ENCODE measurements at regions not wholly inside any gene's neighbourhood (a gene's known extent, or its start where the extent isn't known, plus 50 kb on each side); places are given as distances from the start of the nearest gene placed in this dataset.

- no peak for DNase-seq (ENCODE audit: low read depth)
These were observed 66.6 kb upstream of the IGFBP3 start for GRCh38 chr7:45987521-45988290.

- no peak for DNase-seq (ENCODE audit: low read depth)
These were observed 65.6 kb upstream of the IGFBP3 start for GRCh38 chr7:45986355-45987298.

- peak; percentile 74 for DNase-seq (ENCODE audit: low read depth)
These were observed 64.8 kb upstream of the IGFBP3 start for GRCh38 chr7:45985902-45986301.

- no peak for DNase-seq (ENCODE audit: low read depth)
These were observed 63.6 kb upstream of the IGFBP3 start for GRCh38 chr7:45984386-45985295.

- no peak for DNase-seq (ENCODE audit: low read depth)
These were observed 62.7 kb upstream of the IGFBP3 start for GRCh38 chr7:45983720-45984255.

GRCh38 chr7:45982907-45983719 lies 62.0 kb upstream of the IGFBP3 start:
- no peak for DNase-seq (ENCODE audit: low read depth)

GRCh38 chr7:45982132-45982531 lies 61.1 kb upstream of the IGFBP3 start:
- no peak for DNase-seq (ENCODE audit: low read depth)

GRCh38 chr7:45980973-45981372 lies 59.9 kb upstream of the IGFBP3 start:
- no peak for DNase-seq (ENCODE audit: low read depth)

- DNase-seq (ENCODE audit: low read depth), result no peak
These were observed 59.3 kb upstream of the IGFBP3 start for GRCh38 chr7:45980181-45980905.

- DNase-seq (ENCODE audit: low read depth), result no peak
These were observed 58.5 kb upstream of the IGFBP3 start for GRCh38 chr7:45979275-45980180.

- no peak for DNase-seq (ENCODE audit: low read depth)
These were observed 57.7 kb upstream of the IGFBP3 start for GRCh38 chr7:45978731-45979211.

- DNase-seq (ENCODE audit: low read depth), result peak; percentile 94
These were observed 57.1 kb upstream of the IGFBP3 start for GRCh38 chr7:45978010-45978681.

GRCh38 chr7:45977256-45977780 lies 56.2 kb upstream of the IGFBP3 start:
- no peak for DNase-seq (ENCODE audit: low read depth)

- DNase-seq (ENCODE audit: low read depth), result no peak
These were observed 55.4 kb upstream of the IGFBP3 start for GRCh38 chr7:45976485-45976856.

- DNase-seq (ENCODE audit: low read depth), result no peak
These were observed 54.9 kb upstream of the IGFBP3 start for GRCh38 chr7:45975847-45976484.

- DNase-seq (ENCODE audit: low read depth), result no peak
These were observed 54.3 kb upstream of the IGFBP3 start for GRCh38 chr7:45975367-45975766.
